ENCODE measurements at regions not wholly inside any gene's neighbourhood (a gene's known extent, or its start where the extent isn't known, plus 50 kb on each side); places are given as distances from the start of the nearest gene placed in this dataset.

DNA sequence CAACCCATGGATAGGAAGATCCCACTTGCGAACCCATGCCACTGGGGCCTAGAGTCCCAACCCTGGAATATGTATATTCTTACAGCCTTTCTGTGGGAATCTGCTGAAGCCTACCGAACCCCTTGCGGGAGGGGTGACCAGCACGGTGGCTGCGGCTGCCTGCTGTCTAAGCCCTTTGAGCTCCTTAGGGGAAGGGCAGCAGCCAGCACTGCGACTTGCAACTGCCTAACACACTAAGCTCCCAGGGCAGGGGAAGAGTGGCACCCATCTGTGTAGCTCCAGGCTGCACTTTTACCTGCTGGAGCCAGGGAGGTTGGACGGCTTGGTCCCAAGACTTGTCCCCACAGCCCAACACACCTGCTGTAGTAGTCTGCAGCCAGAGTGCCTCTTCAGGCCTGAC, 1968.7 kb upstream of the FLRT2 start:
- H3K4me3 ChIP-seq (ENCODE audit: low read length), result no peak overlapping the region
- H3K4me2 ChIP-seq (ENCODE audit: low read length), result no peak overlapping the region
- no peaks in the 10 kb centered on the region for H3K9me3 ChIP-seq (ENCODE audit: low read length)
- no peak overlapping the region for H2AFZ ChIP-seq (ENCODE audit: low read depth, low read length)
- H3K79me2 ChIP-seq (replicated peaks; ENCODE audit: insufficient read depth, low read length), result no peaks in the 10 kb centered on the region
- H3K27ac ChIP-seq (ENCODE audit: low read length), result no peak overlapping the region
- no peaks in the 10 kb centered on the region for H3K9me2 ChIP-seq (ENCODE audit: insufficient read depth, low read length)
- no peaks in the 10 kb centered on the region for H3F3A ChIP-seq (ENCODE audit: insufficient read depth, low read length, poor library complexity, severe bottlenecking)
- H3K9ac ChIP-seq (ENCODE audit: low read length), result no peak overlapping the region
- no peak for TF ChIP-seq EP300 (conservative IDR thresholded peaks at IDR 0.05; ENCODE audit: poor library complexity, severe bottlenecking)
- TF ChIP-seq RAD21 (conservative IDR thresholded peaks at IDR 0.05), result no peak
- TF ChIP-seq REST (IDR thresholded peaks at IDR 0.05; ENCODE audit: borderline replicate concordance), result no peak
- TF ChIP-seq, protein P1, sequence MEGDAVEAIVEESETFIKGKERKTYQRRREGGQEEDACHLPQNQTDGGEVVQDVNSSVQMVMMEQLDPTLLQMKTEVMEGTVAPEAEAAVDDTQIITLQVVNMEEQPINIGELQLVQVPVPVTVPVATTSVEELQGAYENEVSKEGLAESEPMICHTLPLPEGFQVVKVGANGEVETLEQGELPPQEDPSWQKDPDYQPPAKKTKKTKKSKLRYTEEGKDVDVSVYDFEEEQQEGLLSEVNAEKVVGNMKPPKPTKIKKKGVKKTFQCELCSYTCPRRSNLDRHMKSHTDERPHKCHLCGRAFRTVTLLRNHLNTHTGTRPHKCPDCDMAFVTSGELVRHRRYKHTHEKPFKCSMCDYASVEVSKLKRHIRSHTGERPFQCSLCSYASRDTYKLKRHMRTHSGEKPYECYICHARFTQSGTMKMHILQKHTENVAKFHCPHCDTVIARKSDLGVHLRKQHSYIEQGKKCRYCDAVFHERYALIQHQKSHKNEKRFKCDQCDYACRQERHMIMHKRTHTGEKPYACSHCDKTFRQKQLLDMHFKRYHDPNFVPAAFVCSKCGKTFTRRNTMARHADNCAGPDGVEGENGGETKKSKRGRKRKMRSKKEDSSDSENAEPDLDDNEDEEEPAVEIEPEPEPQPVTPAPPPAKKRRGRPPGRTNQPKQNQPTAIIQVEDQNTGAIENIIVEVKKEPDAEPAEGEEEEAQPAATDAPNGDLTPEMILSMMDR (IDR thresholded peaks at IDR 0.05; ENCODE audit: poor library complexity, severe bottlenecking), result no peak
- TF ChIP-seq MXI1 (conservative IDR thresholded peaks at IDR 0.05; ENCODE audit: poor library complexity, severe bottlenecking), result no peak
- TF ChIP-seq SMC3 (conservative IDR thresholded peaks at IDR 0.05; ENCODE audit: poor library complexity), result no peak
- no peak for TF ChIP-seq POLR2AphosphoS5 (IDR thresholded peaks at IDR 0.05)
- TF ChIP-seq TAF1 (IDR thresholded peaks at IDR 0.05; ENCODE audit: low read depth), result no peak
- no peak for TF ChIP-seq EZH2 (IDR thresholded peaks at IDR 0.05; ENCODE audit: borderline replicate concordance, insufficient read depth, low read length, poor library complexity, severe bottlenecking)
- H4K20me1 ChIP-seq (ENCODE audit: insufficient read depth), result no peaks in the 10 kb centered on the region
- H3K27me3 ChIP-seq (ENCODE audit: insufficient read depth, low read depth, low read length), result no peaks in the 10 kb centered on the region
- H3K36me3 ChIP-seq (ENCODE audit: insufficient read depth, low read length), result no peaks in the 10 kb centered on the region

DNA sequence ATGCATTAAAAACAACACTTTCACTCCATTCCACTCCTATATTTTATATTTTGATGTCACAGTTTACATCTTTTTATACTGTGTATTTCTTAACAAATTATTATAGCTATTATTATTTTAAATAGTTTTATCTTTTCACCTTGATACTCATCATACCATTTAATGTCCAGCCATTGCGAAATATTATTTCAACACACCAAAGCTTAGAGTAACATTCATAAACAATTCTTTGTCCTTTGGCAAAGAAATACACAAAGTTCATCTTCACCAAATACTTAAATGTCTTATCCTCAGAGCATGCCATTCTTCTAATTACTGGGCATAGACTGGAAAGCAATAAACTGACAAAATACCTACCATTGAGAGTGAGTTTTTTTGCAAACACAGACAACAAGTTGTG, 1963.4 kb upstream of the FLRT2 start:
- H2AFZ ChIP-seq (ENCODE audit: low read depth, low read length), result no peak overlapping the region
- no peaks in the 10 kb centered on the region for H3K79me2 ChIP-seq (replicated peaks; ENCODE audit: insufficient read depth, low read length)
- H3K4me2 ChIP-seq (ENCODE audit: low read length), result no peak overlapping the region
- H3K36me3 ChIP-seq (ENCODE audit: insufficient read depth, low read length), result no peaks in the 10 kb centered on the region
- H3K27ac ChIP-seq (ENCODE audit: low read length), result no peak overlapping the region
- no peaks in the 10 kb centered on the region for H4K20me1 ChIP-seq (ENCODE audit: insufficient read depth)
- TF ChIP-seq SMC3 (conservative IDR thresholded peaks at IDR 0.05; ENCODE audit: poor library complexity) (no peak), EZH2 (IDR thresholded peaks at IDR 0.05; ENCODE audit: borderline replicate concordance, insufficient read depth, low read length, poor library complexity, severe bottlenecking) (no peak), EP300 (conservative IDR thresholded peaks at IDR 0.05; ENCODE audit: poor library complexity, severe bottlenecking) (no peak), TAF1 (IDR thresholded peaks at IDR 0.05; ENCODE audit: low read depth) (no peak), RAD21 (conservative IDR thresholded peaks at IDR 0.05) (no peak), MXI1 (conservative IDR thresholded peaks at IDR 0.05; ENCODE audit: poor library complexity, severe bottlenecking) (no peak), REST (IDR thresholded peaks at IDR 0.05; ENCODE audit: borderline replicate concordance) (no peak), POLR2AphosphoS5 (IDR thresholded peaks at IDR 0.05) (no peak)
- TF ChIP-seq, protein P1 (IDR thresholded peaks at IDR 0.05; ENCODE audit: poor library complexity, severe bottlenecking), result no peak
- H3K9ac ChIP-seq (ENCODE audit: low read length), result no peak overlapping the region
- no peaks in the 10 kb centered on the region for H3F3A ChIP-seq (ENCODE audit: insufficient read depth, low read length, poor library complexity, severe bottlenecking)
- H3K4me3 ChIP-seq (ENCODE audit: low read length), result no peak overlapping the region
- H3K9me3 ChIP-seq (ENCODE audit: low read length), result no peaks in the 10 kb centered on the region
- H3K27me3 ChIP-seq (ENCODE audit: insufficient read depth, low read depth, low read length), result no peaks in the 10 kb centered on the region
- H3K9me2 ChIP-seq (ENCODE audit: insufficient read depth, low read length), result no peaks in the 10 kb centered on the region
